Activated CD4-positive, alpha-beta T cell treated with anti-CD3 and anti-CD28 coated beads for 1 hour (primary cell): ENCODE measurements at regions not wholly inside any gene's neighbourhood (a gene's known extent, or its start where the extent isn't known, plus 50 kb on each side); places are given as distances from the start of the nearest gene placed in this dataset.

Experiments
- DNase-seq: peaks from one replicate; pipeline ENCODE4 v3.0.0-alpha.2; 2020

DNA sequence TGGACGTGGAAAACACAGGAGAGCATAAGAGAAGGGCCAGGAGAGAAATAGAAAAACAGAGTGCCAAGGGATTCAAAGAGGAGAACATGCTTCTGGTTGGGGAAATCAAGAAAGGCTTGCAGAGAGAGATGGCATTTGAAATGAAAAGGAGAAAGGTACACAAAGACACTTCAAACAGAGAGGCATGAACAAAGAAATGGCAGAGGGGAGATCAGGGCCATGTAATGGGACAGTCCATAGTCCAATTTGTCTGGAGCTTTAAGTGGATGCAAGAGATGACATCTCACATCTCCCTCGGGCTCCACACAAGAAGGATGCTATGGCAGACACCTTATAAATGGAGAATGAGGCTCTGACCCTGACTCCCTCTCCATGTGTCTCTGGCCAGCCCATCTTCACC lies 331.1 kb downstream of the MLLT3 start:
- no peak for DNase-seq

DNA sequence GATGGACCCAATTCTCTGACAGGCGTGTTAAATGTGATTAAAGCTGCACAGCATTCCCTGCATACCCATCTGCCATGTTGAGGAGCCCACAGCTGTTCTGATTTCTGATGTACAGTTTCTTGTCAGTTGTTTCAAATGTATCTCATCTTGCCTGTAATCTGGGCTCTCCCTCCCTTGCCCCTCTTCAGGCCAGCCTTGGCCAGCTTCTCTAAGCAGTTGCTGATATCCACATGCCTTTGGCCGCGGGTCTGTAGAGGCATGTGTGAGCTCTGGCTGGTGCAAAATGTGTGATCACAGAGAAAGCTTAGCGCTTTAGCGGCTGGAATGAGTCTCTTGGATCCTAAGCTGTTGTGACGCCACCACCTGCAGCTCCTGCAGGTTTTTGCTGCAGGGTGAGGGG lies 332.0 kb downstream of the MLLT3 start:
- DNase-seq: no peak

DNA sequence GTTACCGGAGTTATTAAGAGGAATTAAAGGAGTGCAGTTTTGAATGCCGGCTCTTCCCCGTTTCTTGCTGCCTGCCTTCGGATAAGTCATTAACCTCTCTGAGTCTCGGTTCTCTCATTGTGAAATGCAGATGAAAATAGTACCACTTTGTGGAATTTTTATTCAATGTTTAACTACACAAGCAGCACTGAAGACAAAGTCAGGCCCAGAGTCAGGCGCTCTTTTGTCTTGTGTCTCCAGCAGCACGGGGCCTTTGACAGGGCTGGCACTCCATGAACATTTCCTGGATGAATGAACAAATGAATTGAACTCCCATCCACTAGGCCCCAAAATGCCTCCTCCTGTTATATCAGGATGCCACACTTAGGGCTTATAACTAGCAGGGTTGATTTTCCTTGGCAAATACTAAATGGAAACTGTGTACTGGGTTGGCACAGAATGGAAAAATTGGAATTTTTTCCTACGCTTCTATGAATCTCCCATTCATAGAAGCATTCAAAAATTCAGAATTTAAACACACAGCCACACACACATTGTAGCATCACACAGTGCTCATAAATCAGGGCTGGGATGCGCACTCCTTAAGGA lies 332.8 kb downstream of the MLLT3 start:
- DNase-seq: no peak

DNA sequence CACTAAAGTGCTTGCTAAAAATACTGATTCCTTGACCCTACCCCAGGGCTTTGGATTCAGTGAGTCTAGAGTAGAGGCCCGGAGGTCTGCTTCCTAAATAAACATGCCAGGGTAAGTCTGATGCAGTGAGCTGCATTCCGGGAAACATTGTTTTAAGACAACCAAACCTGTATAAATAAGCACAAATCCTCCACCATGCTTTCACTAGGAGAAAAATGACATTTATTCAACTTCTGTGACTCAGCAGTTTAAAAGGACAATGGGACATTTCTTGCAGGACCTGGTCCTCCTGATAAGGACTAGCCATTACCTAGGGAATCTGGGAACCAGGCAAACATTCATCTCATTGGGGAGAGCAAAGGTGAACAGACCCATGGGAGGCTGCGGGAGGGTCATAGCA lies 335.3 kb downstream of the MLLT3 start:
- no peak for DNase-seq

DNA sequence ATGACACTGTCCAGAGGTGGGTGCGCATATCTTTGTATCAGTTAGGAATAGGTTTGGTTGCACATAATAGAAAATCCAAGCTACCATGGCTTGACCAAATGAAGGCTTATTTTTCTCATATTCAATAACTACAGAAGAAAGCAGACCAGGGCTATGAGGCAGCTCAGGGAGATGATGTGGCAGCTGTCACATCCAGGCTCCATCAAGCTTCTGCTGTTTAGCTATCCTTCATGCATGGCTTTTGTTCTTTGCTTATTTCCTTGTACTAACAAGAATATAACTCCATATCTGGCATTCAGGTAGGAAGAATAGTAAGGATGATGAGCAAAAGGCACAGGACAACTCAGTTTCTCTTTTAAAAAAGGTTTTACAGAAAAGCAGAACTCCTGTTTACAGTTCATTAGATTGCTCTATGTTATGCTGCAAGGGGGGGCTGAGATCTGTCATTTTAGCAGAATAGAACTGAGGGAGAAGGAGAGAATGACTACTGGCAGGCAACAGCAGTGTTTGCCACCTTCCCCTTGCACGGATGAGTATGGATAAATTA lies 336.1 kb downstream of the MLLT3 start:
- no peak for DNase-seq

DNA sequence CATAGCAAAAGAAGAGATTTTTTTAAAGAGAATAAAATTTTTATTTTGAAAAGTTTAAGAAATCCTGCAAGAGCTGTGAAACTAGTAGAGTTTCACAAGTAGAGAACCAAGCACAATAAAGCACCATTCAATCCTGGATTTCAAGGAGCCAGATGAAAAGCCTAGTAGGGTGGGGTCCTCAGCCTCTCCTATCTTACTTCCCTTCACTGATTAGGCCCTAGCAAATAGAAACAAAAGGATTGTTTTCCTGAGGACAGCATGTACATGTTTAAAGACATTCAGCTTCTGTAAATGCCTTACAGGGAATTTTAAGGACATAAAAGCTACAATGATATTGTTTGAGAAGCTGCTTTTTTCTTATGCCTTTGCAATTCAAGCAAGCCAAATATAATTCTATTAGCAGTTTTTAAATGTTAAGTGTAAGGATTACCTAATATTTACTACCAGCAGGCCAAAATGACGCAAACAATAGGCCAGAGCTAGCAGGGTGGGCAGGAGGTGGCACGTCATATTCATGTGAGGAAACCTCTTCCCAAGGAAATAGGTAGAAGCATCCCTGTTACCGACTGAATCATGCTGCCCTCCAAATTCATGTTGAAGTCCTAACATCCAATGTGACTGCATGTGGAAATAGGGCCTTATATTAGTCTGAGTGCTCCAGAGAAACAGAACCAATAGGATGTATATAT lies 337.6 kb downstream of the MLLT3 start:
- DNase-seq: no peak

DNA sequence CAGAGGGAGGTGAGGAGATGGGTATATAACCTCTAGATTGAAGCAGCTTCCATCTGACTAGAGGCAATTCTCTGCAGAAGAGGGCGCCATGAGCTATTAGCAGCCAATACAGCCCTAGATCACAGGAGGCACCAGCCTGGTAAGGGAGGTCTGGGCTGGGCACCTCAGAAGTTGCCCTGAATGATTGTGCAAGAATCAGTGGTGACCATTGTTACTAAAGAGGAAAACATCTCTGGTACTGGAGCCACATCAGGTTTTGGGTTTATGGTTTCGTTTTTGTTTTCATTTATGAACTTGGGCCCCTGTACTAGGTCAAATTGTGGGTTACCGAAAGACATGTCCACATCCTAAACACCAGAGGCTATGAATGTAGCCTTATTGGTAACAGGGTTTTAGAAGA lies 342.0 kb downstream of the MLLT3 start:
- DNase-seq: no peak

DNA sequence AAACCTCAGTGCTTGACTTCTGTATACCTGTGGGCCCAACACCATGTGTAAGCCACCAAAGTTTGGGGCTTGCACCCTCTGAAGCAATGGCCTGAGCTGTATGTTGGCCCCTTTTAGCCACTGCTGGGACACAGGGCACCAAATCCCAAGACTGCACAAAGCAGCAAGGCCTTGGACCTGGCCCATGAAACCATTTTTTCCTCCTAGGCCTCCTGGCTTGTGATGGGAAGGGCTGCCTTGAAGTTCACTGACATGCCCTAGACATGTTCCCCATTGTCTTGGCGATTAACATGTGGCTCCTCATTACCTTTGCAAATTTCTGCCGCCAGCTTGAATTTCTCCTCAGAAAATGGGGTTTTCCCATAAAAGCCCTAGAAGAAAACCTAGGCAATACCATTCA lies 345.5 kb downstream of the MLLT3 start:
- no peak for DNase-seq

DNA sequence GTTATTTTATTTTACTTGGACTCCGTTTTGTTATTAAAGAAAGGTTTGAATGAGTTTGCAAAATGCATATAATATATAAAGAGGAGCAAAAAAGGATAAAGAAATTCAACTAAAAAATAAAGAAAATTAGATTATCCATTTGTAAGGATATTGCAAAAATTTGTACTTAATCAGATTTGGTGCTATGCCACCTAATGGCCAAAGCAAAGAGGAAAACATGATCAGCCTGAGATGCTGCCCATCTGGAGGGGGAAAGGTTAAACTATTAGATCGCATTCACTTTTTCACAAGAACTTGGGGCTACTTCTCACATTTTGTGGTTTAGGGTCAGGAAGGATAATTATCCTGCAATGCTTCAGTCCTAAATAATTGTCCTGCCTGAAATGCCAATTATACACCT lies 350.6 kb downstream of the MLLT3 start:
- DNase-seq: no peak

DNA sequence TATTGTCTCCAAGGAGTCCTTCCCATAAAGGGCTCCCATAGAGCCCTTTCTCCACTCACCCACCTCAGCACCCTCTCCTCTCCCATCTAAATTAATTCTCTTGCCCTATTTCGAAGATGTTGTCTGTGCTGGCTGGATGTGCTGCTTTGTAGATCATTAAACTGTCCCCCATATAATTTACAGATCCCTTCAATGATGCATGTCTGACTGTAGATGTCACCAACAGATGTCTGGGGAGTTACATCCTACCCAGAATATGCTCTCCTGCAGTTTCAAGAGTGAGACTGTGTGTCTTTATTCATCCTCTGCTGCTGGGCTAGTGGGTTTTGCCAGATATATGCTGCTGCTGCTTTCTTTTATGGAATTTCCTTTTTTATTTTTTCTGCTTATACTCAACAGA lies 351.2 kb downstream of the MLLT3 start:
- DNase-seq: no peak

DNA sequence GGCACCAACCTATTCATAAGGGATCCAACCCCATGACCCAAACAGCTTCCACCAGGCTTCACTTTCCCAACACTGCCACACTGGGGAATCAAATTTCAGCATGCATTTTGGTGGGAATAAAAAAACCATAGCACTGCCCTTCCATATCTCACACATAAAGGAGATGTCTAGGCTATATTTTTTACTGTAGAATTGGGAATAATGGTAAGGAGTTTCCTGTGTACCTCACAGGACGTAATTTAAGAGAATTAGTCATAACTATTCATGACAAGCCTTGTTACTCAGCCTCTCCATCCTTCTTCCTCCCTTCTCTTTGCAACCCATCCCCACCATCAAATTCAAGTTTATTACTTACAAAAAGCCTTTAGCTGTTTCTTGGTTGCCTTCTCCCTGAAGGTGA lies 352.1 kb downstream of the MLLT3 start:
- no peak for DNase-seq

DNA sequence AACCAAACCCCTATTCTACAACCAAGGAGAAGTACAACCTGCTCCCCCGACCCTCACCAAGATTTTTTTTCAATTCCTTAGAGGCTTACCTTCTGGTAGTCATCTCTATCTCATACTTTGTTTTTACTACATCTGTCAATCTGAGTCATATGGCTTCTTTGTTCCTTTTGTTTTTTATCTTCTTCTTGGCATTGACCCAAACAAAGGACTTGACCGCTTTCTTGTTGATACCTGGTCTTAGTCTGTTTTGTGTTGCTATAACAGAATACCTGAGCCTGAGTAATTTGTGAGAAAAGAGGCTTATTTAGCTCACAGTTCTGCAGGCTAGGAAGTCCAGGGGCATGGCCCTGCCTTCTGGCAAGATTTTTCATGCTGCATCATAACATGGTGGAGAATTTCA lies 352.7 kb downstream of the MLLT3 start:
- no peak for DNase-seq

DNA sequence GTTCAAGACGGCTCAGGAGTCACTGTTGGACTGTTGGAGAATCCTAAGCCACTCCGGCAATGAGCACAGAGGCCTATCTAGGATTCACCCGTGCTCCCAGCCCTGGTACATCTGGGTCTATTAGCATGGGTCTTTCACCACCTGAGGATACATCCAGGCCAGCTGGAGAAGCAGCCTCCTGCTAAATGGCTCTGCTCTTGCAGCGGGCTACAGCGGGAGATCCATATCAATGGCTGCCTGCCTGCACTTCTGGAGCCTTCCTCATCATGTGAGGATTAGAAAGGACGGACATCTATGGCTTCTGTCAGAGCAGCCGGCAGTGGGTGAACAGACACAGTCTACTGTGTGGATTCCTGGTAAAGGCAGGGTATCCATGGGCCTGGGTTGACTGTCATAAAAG lies 357.4 kb downstream of the MLLT3 start:
- DNase-seq: no peak

DNA sequence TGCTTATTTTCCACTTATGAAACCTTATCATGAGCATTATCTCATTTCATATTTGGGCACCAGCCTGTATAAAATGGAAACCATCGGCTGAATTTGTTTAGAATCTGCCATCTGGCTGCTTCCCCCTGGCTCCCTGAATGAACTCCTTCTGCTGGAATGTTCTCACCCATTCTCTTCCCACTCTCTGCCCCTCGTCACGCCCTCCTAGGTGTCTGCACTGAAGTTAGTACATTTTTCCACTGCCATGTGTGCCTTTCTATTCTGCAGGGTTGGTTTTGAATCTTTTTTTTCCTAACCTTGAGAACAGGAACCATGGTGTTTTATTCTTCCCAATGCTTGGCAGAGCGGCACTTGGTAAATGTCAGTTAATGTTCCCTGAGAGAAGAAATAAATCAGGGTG lies 359.7 kb downstream of the MLLT3 start:
- no peak for DNase-seq

DNA sequence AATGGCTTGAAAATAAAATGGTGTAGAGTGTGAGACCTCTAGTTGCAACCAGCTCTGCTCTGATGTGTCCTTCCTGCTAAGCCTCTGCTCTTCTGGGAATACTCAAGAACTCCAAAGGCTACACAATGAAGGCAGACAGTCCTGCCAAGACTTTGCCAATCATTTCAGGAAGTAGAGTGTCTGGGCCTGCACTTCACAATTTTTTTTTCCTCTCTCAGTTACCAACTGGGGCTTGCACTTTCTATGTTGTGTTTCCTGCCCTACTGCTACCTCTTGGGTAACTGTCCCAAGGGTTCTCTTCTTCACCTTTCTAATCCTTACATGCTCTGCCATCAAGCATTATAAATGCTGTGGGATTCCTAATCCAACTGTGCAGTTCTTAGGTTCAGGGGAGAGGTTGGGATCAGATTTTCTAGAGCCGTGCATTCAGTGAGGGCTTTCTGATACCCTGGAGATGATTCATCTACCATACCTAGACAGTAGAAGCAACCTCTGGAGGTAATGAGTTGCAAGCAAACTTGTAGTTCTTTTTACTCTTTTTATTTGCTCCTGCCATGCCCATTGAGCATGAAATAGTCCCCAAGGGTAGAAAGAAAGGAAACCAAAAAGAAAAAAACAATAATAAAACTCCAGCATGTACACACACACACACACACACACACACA lies 365.9 kb downstream of the MLLT3 start:
- no peak for DNase-seq

DNA sequence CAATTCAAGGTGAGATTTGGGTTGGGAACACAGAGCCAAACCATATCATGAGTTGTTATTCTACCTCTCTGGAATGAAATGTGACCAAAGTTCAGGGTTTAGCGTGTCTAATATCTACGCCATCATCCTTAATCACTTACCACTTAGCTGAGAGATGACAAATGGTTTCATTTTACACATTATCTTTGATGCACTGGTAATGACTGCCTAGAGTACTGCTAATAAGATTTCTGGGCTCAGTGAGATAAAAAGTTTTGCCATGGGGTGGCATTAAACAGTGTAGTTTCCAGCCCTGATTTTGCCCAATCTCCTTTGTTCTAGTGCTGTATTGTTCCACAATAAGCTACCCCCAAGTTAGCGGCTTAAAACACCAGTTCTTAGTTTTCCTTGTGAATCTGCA lies 367.2 kb downstream of the MLLT3 start:
- DNase-seq: no peak

DNA sequence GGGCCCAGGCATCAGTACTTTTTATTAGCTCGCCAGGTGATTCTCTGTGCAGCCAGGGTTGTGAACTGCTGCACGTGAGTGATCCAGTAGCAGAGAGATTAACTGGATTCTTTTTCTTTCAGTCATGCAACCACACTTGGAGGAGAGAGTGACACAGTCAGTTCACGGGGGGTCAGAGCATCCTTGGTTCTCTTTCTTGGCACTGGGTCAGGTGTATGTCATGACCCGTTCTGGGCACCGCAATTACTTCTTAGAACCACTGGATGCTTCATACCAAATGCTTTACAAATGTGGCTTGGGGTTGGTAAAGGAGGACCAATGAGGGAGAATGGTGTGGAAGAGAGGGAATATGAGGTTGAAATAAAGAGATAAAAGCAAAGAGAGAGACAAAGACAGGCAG lies 368.7 kb downstream of the MLLT3 start:
- DNase-seq: no peak

DNA sequence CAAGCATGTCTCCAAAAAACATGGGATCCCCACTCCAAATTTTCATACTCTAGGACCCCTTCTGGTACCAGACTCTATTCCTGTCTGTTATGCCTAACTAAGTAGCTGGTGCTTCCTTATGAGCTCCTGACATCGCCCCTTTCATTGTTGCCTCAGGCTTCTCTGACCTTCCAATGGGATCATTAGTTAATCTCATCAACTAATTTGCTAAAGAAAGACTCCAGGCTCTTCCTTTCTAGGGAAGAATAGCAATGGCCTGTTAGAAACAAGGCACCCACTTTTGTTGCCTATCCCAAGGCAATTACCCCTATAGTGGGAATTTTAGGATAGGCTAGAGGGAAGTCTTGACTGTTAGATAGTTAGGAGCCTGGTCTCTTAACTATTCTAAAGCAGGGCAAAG lies 369.5 kb downstream of the MLLT3 start:
- no peak for DNase-seq

DNA sequence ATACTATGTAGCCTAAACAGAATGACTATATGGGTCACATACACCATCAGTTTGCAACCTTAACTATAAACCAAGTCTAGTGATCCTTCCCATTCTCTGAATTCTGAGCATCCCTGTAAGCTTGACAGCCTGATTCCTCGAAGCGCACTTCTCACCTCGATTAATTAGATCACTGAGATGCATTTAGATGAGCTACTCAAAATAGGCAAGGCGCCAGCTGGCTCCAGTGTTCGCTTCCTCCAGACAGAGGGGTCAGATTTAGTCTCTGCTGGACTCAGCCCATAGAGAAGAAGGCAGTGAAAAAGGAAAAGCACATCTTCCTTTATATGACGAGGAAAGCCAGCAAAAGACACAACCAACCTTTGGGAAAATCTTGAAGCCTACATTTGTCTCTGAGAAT lies 371.5 kb downstream of the MLLT3 start:
- DNase-seq: no peak

DNA sequence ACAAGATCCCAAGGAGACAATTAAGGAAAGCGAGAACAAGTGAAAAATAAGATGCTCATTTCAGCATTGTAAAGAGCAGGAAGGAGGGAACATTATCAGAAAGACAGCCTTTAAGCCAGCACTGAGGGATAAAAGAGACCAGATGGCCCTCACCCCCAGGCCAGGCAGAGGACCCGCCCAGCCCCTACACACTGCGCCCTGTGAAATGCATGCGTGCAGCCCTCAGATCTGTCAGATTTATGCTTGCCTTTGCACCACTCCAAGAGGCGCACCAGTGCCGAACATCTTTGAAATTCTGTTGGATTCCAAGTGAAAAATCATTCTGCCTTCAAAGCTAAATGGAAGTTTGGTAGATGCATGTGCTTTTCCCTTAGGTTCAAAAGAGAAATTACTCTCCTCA lies 378.0 kb downstream of the MLLT3 start:
- DNase-seq: no peak

DNA sequence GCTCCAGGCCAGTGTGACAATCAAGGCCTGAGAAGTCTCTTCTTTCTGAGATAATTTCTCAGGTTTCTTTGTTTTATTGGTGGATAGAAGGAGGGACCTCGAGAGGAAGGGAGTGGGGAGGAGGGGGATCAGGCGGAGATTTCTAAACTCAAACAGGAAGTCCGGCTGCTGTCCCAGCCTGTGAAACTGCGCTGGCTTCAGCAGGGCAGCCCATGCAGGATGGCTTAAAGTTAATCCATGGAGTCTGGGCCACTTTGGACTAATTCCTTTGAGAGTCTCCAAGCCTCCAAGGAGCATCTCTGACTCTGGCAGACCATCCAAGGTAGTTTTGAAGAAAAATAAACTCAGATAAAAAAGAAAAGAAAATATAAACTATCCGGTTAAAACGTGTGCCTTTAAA lies 378.5 kb downstream of the MLLT3 start:
- no peak for DNase-seq

DNA sequence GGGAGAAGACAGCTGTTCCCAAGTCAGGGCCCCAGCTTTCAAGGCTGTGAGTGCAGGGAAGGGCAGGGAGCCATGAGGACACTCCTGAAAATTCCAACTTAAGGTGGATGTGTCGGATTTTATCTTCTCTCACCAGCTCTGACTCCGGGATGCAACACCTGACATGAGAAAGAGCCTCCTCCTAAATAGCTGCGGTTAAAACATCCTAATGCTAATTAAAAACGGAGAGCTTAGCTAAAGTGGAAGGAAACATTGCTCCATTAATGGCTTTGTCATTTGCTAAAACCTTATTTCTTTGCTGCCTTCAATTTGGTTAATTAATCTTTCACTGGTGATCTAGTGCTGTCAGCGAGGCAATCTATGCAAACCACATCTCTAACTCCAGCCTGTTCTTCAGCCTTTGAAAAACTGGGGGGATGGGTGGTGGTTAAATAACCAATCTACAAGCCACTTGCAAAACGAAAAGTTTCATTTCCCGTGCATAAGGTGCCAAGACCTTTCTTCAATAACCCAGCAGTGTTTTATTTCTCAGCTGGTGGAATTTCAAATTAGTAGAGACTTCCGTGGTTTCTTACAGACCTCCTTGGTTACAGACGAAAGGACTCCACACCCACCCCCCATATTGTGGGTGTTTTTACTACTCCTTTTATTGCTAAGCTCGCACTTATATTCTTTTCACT lies 379.6 kb downstream of the MLLT3 start:
- DNase-seq: no peak

DNA sequence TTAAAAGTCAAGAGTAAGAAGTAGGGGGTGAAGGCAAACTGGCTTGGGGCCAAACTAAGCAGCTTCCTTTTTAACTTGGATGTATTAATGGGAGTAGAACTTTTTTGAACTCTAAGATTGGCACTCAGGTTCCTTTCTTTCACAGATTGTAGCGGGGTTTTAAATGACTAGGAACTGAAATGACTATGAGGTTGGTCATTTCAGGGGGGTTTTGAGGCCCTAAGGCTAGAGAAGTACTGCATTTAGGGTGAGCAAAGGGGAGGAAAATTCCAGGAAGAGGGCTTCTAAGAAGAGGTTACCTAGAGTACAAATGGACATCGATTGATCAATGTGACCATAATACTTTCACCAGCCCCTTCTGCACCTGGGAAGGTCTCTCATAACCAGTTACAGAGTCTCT lies 381.8 kb downstream of the MLLT3 start:
- DNase-seq: no peak

DNA sequence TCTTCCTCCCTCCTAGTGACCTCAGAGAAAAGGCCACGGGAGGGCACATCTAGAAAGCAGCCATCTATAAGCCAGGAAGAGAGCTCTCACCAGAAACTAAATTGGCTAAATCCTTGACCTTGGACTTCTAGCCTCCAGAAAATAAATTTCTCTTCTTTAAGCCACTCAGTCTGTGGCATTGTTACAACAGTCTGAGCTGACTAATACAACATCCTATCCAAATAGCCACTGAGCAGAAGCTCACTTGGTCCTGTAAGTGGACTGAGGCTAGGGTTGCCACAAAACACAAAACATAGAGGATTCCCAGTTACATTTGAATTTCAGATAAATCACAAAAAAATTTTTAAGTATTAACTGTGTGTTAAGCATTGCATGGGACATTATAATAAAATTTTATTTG lies 383.4 kb downstream of the MLLT3 start:
- DNase-seq: no peak
